GM13976 (cell line): ENCODE measurements at regions not wholly inside any gene's neighbourhood (a gene's known extent, or its start where the extent isn't known, plus 50 kb on each side); places are given as distances from the start of the nearest gene placed in this dataset.
A peak's percentile ranks its signal among the peaks of the same experiment; 100 is the strongest.

ENCODE experiments used
- DNase-seq: peaks from one replicate; pipeline ENCODE4 v3.0.0; 2012; ENCODE audit warnings: low spot score
- CTCF ChIP-seq: IDR thresholded peaks from 2 replicates; pipeline ENCODE4 v1.5.1; 2012; ENCODE audit warnings: borderline replicate concordance, mild to moderate bottlenecking; ENCODE audit not compliant: insufficient read depth; ENCODE audit errors: extremely low read depth, missing control alignments, control extremely low read depth
- in situ Hi-C: fragments of 300-500 bp; cut with MboI; formaldehyde crosslinking; loops from one replicate; pipeline ENCODE4 v1.12.0; 2022; ENCODE audit warnings: low sequenced_read_pairs, mixed read lengths, inconsistent platforms; ENCODE audit not compliant: unreplicated experiment

DNA sequence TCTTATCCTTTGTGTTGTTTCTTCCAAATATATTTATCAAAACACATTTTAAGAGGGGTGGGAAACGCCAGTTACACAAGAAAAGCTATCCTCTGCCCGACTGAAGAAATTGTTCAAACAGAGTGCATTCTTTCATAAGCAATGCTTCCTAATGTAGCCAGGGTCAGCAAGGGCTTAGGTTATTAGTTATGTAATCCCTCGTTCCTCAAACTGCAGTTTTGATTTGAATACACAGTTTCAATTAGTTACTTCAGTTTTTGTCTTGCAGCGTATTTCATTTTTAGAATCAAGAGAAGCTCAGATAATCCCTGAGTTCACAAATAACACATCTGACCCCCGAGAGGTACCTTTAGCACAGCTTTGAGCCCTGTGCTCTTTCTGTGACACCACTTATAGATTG lies 141.7 kb upstream of the NRIP1 start:
- TF ChIP-seq CTCF = no peak
- in situ Hi-C loops = no loop called here
- peak; percentile 64 for DNase-seq

DNA sequence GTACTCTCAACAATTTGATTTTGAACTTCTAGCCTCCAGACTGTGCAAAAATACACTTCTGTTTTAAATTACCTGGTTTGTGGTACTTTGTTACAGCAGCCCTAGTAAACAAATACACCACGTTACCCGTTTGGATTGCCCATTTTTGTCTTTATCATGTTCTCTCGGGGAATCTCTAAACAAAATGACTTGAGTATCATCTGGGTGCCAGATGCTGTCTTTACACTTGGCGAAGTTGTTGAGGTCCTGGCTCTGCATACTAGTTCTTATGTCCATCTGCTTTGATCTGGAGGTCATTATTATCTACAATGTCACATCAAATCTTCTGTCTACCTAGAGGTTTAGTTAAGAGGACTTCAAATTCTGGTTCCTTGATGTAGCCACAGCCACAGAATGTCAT lies 142.4 kb upstream of the NRIP1 start:
- DNase-seq = no peak
- in situ Hi-C loops = no loop called here
- no peak for TF ChIP-seq CTCF

DNA sequence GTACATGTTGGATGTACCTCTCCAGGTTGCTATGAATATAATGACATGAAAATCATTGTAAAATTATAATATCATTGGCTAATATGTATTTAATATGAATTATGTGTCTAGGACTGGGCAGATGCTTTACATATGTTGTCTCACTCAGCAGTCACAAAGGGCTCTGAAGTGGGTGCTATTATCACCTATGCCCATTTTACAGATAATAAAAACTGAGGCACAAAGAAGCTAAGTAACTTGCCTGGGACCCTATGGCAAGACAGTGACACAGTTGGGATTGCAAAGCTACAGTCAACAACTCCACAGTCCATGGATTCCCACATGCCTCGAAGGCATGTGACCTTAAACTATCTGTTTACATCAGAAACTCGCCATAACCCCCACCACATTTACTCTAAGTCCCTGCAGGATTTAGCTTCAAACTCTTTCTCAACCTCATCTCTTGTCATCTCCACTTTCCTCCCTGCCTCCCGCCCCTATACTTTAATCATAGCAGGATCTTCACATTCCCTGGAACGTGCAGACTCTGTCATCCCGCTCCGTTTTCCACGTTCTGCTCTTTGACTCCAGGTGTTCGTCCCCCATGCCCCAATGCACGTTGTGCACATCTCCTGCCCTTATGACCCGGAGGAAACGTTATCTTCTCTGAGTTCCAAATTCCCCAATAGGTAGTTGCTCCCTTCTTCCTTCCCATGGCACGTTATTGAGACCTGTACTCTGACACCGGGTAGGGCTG lies 143.0 kb upstream of the NRIP1 start:
- in situ Hi-C loops = no loop called here
- TF ChIP-seq CTCF = no peak
- no peak for DNase-seq

GRCh38 chr21:15208786-15209185 lies 144.0 kb upstream of the NRIP1 start:
- DNase-seq = no peak
- TF ChIP-seq CTCF = no peak
- in situ Hi-C loops = no loop called here

- TF ChIP-seq CTCF = no peak
- in situ Hi-C loops = no loop called here
- DNase-seq = no peak
Observed at GRCh38 chr21:15209224-15209623, 144.4 kb upstream of the NRIP1 start.

GRCh38 chr21:15210235-15210678 lies 145.5 kb upstream of the NRIP1 start:
- no peak for TF ChIP-seq CTCF
- in situ Hi-C loops = no loop called here
- no peak for DNase-seq
